WI38 (cell line): ENCODE measurements at regions not wholly inside any gene's neighbourhood (a gene's known extent, or its start where the extent isn't known, plus 50 kb on each side); places are given as distances from the start of the nearest gene placed in this dataset.

Source experiments
- H3K4me3 ChIP-seq: 2 replicates; pipeline ENCODE4 v1.5.1; 2011; ENCODE audit warnings: low read depth, mild to moderate bottlenecking, control low read depth, low read length
- TF ChIP-seq, protein P1 (sequence below): IDR thresholded peaks from 2 replicates; pipeline ENCODE4 v1.5.1; 2012; ENCODE audit warnings: low read depth, mild to moderate bottlenecking, control low read depth, low read length

- TF ChIP-seq, protein P1, sequence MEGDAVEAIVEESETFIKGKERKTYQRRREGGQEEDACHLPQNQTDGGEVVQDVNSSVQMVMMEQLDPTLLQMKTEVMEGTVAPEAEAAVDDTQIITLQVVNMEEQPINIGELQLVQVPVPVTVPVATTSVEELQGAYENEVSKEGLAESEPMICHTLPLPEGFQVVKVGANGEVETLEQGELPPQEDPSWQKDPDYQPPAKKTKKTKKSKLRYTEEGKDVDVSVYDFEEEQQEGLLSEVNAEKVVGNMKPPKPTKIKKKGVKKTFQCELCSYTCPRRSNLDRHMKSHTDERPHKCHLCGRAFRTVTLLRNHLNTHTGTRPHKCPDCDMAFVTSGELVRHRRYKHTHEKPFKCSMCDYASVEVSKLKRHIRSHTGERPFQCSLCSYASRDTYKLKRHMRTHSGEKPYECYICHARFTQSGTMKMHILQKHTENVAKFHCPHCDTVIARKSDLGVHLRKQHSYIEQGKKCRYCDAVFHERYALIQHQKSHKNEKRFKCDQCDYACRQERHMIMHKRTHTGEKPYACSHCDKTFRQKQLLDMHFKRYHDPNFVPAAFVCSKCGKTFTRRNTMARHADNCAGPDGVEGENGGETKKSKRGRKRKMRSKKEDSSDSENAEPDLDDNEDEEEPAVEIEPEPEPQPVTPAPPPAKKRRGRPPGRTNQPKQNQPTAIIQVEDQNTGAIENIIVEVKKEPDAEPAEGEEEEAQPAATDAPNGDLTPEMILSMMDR: no peak
- H3K4me3 ChIP-seq: no peak overlapping the region
Measured at GRCh38 chr2:128821010-128821409, 502.3 kb upstream of the HS6ST1 start.

GRCh38 chr2:128832946-128833663 is 514.4 kb upstream of the HS6ST1 start:
- H3K4me3 ChIP-seq: no peak overlapping the region
- TF ChIP-seq, protein P1: no peak

GRCh38 chr2:128833664-128834027 is 515.0 kb upstream of the HS6ST1 start:
- no peak overlapping the region for H3K4me3 ChIP-seq
- TF ChIP-seq, protein P1: no peak

DNA sequence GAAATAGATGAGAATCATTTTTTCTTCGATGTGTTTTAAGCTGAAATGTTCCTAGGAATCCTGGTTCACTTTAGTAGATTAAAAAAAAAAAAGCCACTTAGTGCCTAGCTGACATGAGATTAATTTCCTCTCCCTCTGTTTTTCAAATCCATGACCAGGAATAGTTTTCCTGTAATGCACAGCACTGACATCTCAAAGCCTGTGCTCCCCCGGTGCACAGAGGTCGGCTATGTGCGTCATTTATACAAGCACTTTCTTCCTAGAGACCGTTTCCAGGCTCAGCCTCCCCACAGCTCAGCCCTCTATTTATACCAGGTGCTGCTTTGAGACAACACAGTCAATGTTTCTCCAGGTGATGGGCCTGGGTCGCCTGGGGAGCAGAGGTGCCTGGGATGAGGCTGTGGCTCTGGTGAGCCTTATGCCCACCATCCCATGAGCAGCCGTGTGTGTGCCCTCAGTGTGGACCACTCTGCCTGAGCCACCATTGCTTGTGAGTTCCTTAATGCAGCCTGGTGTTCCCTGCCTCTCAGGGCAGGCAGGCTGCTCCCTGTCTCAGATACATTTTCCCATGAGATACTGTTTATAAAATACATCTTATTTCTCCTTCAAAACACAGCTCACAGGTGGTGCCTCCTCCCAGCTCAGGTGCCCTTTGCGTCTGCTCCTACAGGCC is 515.7 kb upstream of the HS6ST1 start:
- TF ChIP-seq, protein P1: no peak
- H3K4me3 ChIP-seq: no peak overlapping the region

GRCh38 chr2:128834880-128835252 is 516.2 kb upstream of the HS6ST1 start:
- TF ChIP-seq, protein P1: no peak
- H3K4me3 ChIP-seq: no peak overlapping the region

- TF ChIP-seq, protein P1: no peak
- no peak overlapping the region for H3K4me3 ChIP-seq
Measured at GRCh38 chr2:128835342-128835855, 516.7 kb upstream of the HS6ST1 start.

- TF ChIP-seq, protein P1: no peak
- no peak overlapping the region for H3K4me3 ChIP-seq
Measured at GRCh38 chr2:128835974-128836373, 517.3 kb upstream of the HS6ST1 start.
